Pons (tissue), 1 donor: ENCODE measurements at regions not wholly inside any gene's neighbourhood (a gene's known extent, or its start where the extent isn't known, plus 50 kb on each side); places are given as distances from the start of the nearest gene placed in this dataset.

ENCODE experiments used
- DNase-seq: peaks from one replicate; pipeline ENCODE4 v3.0.0-alpha.2; 2016; ENCODE audit warnings: low spot score

- DNase-seq, result no peak
Observed at GRCh38 chr14:106872611-106873446, 1346.4 kb downstream of the TMEM121 start.

- DNase-seq, result no peak
Observed at GRCh38 chr14:106874350-106874749, 1348.0 kb downstream of the TMEM121 start.

- DNase-seq, result no peak
Observed at GRCh38 chr14:106875503-106875902, 1349.1 kb downstream of the TMEM121 start.

GRCh38 chr14:106876711-106877110 is 1350.3 kb downstream of the TMEM121 start:
- no peak for DNase-seq

GRCh38 chr14:106877517-106877916 is 1351.1 kb downstream of the TMEM121 start:
- no peak for DNase-seq

GRCh38 chr14:106879241-106879640 is 1352.9 kb downstream of the TMEM121 start:
- no peak for DNase-seq

- no peak for DNase-seq
Observed at GRCh38 chr14:106883218-106883692, 1356.9 kb downstream of the TMEM121 start.
